SKM-1 treated with dmso at 0.1 percent for 144 hours (cell line): ENCODE measurements at regions not wholly inside any gene's neighbourhood (a gene's known extent, or its start where the extent isn't known, plus 50 kb on each side); places are given as distances from the start of the nearest gene placed in this dataset.

Experiments used
- DNase-seq: peaks from one replicate; lab custom pipeline; 2025; ENCODE audit not compliant: unreplicated experiment; lab: John Stamatoyannopoulos, UW

DNA sequence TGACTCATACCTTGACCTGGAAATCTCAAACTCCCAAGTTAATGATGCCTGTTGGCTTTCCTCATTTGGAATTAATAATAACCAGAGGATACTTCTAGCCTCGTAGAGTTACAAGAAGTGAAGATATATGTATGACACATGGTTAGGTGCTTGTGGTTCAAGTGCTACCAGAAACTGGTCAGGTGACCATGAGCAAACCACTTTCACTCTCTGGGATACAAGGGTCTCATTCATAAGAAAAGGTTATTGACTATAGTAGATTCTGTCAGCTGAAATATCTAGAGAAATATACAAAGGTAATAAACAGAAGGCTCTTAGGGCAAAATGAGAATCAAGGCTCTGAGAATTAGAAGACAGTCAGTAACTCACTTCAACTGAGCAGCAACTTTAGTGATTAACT, 233.3 kb downstream of the KCNA4 start:
- no peak for DNase-seq

GRCh38 chr11:29782447-29782846, 234.4 kb downstream of the KCNA4 start:
- DNase-seq: no peak

DNA sequence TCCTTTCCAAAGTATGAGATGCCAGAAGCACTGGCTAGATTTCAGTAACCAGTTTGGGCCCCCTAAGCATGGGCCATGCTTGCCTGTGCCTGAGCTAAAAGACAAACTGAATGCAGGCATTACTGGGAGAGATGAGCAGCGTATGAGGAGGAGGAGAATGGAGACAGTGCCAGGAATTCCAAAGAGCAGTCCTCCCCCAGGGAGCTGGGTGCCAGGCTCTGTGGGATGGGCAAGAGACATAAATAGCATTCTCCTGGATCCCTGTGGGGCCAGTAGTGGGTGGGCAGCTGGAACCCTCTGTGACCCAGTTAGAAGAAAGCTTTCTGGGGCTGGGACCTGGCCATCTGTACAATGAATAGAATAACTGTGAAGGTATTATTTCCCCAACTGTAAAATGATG, 235.6 kb downstream of the KCNA4 start:
- no peak for DNase-seq

GRCh38 chr11:29780756-29781155, 236.1 kb downstream of the KCNA4 start:
- DNase-seq: no peak

DNA sequence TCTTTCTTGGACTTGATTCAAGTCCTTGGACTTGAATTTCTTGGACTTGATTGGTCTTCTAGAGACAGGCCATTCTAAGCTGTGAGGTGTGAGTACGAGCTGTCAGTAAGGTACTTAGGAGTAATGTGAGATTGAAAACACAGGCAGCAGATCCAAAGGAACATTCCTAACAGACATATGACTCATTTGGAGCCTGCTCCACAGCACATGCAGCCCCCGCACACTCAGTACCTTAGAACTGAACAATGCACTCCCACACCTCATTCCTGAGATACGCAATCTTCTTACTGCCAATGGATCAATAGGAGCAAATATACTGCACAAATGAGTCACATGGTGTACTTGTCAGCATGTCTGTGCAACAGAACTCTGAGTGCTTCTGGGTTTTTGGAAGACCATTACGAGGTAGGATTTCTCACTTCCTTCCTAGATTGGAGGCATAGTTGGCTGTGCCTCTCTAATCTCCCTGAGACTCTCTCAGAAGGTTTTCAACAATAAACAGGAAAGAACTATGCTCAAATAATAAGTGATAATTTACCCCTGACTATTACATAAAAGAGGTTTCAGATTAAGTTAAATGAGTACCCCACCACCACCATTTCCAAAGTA, 243.1 kb downstream of the KCNA4 start:
- no peak for DNase-seq

- DNase-seq: no peak
Measured at GRCh38 chr11:29756871-29757270, 260.0 kb downstream of the KCNA4 start.

DNA sequence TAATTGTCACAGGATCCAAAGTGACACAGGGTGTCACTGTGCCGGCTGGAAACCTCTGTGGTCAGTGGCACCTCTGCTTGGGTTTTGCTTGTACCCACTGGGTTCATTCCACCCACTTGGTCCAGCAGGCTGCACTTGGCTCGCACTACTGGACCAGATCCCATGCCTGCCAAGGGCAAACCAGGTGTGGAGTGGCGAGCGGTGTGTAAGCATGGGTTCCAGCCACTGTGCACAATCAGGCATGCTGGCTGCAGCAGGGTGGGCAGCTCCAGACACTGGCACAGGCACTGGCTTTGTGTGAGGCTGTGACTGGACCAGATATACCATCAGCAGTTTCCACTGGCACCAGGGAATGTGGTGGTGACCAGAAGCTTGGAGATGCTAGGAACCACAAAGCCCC, 261.4 kb downstream of the KCNA4 start:
- DNase-seq: no peak

GRCh38 chr11:29751618-29752017, 265.2 kb downstream of the KCNA4 start:
- DNase-seq: no peak

DNA sequence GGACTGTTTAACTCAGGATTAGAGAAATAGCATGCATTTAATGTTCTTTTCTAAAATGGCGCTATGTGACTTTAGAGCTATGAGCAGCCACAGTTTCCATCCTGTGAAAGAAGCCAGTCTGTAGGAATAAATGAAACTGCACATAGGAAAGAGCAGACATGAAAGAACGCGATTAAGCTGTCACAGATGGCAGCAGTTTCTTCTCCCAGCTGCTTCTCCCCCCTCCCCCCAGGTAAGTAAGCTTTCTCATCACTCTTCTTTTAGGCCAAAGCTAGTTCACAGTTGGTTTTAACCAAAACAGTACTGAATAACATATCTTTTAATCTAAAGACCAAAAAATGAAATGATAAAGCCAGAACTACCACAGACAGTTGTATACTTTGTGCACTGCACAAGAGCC, 266.4 kb downstream of the KCNA4 start:
- DNase-seq: no peak

DNA sequence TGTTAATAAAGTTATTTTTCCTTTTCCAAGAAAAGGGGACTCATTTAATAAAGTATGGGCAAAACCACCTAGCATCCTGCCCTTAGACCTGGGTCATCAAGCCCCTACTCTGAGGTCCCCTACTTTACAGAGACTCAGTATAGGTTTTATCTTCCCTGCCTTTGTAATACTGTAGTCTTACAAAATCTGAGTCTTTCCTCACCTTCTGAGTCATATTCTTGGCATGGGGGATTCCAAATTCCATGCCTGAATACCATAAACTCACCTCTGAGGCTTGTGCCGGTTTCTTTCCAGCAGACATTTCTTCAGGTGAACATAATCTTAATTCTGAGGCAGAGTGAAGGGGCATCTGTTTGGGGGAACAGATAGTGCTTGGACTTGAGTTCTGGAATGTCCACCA, 282.5 kb downstream of the KCNA4 start:
- DNase-seq: no peak

DNA sequence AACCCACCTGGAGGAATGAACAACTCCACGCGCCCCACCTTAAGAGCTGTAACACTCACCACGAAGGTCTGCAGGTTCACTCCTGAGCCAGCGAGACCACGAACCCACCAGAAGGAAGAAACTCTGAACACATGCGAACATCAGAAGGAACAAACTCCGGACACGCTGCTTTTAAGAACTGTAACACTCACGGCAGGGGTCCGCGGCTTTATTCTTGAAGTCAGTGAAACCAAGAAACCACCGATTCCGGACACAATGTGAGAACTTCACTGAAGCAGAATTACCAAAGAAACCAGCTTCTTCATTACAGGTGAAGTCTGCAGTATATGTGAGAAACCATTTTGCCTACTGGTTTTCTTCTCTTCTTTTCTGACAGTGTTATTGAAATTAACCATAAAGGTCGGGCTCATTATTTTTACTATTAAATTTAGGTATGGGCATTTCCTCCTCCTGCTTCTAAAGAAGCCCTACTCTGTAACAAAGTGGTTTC, 303.0 kb downstream of the KCNA4 start:
- no peak for DNase-seq

GRCh38 chr11:29712616-29713015, 304.2 kb downstream of the KCNA4 start:
- no peak for DNase-seq

DNA sequence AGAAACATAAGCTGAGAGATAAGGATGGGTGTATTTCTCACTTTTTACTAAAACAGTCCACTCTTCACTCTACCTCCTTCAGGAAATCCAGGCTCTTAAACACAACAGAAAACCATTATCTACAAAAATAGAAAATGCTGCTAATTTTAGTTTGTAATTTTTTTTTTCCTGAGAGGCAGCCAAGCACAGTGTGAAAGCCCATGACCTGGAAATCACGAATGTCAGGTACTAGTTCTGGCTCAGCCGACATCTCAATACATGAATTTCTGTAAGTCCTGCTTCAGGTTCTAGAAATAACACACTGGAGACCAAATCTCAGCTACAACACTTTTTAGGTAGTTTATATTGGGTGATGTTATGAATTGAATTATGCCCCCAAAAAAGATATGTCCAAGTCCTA, 308.9 kb downstream of the KCNA4 start:
- DNase-seq: no peak

GRCh38 chr11:29685361-29685760, 331.5 kb downstream of the KCNA4 start:
- DNase-seq: no peak

GRCh38 chr11:29682856-29683255, 334.0 kb downstream of the KCNA4 start:
- no peak for DNase-seq

GRCh38 chr11:29679996-29680395, 336.8 kb downstream of the KCNA4 start:
- DNase-seq: peak; percentile 44

- no peak for DNase-seq
Measured at GRCh38 chr11:29676993-29677392, 339.8 kb downstream of the KCNA4 start.

DNA sequence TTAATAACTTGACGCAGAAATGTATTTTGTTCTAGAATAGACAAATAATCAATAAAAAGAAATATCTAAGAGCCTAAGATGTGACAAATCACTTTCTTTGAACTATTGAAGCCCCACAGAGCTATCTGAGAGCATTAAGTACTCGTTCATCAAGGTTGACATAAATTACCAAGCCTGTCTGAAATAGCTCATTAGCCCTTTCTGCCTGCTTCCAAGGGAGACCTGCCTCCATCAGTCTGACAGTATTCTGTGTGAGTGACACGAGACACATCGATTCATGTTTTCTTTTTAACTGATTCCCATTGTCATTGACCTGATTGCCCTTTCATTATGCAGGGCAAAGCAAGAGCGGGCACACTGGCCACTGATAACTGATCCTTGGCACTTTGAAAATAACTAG, 347.5 kb downstream of the KCNA4 start:
- no peak for DNase-seq

DNA sequence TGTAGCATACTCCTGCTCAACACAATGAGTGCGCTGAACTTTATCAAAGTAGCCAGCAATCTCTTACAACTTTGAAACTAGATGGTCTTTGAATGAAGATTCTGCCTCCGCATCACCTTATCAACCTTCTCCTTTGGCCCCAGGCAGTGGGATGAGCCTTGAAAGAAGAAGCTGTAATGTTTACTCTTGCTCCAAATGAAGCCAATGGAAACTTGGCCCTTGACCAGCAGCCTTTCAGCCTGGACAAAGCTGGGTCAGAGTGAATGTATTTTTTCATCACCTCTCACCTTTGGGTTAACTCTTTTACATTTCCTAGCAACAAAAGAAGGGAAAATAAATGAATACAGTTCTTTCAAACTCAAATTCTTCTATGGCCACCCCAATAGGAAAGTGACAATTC, 359.1 kb downstream of the KCNA4 start:
- no peak for DNase-seq

- no peak for DNase-seq
Measured at GRCh38 chr11:29656597-29656996, 360.2 kb downstream of the KCNA4 start.

DNA sequence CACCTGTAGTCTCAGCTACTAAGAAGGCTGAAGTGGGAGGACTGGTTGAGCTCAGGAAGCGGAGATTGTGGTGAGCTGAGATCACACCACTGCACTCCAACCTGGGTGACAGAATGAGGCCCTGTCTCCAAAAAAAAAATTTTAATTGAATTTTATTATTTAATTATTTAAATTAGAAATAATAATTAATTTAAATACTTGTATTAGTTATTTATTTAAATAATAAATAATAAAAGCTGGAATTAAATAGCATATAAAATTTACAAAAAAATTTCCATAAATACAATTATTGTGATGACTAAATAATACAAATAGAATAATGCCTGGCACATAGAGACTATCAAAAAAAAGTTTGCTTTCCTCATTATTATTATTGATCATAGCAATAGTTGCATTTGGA, 371.5 kb downstream of the KCNA4 start:
- no peak for DNase-seq

GRCh38 chr11:29641201-29641600, 375.6 kb downstream of the KCNA4 start:
- no peak for DNase-seq

GRCh38 chr11:29634744-29635143, 382.1 kb downstream of the KCNA4 start:
- no peak for DNase-seq

GRCh38 chr11:29634244-29634643, 382.6 kb downstream of the KCNA4 start:
- DNase-seq: no peak
